GM21390 (cell line): ENCODE measurements at regions not wholly inside any gene's neighbourhood (a gene's known extent, or its start where the extent isn't known, plus 50 kb on each side); places are given as distances from the start of the nearest gene placed in this dataset.

Source experiments
- ATAC-seq: cut with Tn5 transposase; IDR thresholded peaks from one replicate; pipeline ENCODE4 v1.9.1; 2021; ENCODE audit not compliant: unreplicated experiment

DNA sequence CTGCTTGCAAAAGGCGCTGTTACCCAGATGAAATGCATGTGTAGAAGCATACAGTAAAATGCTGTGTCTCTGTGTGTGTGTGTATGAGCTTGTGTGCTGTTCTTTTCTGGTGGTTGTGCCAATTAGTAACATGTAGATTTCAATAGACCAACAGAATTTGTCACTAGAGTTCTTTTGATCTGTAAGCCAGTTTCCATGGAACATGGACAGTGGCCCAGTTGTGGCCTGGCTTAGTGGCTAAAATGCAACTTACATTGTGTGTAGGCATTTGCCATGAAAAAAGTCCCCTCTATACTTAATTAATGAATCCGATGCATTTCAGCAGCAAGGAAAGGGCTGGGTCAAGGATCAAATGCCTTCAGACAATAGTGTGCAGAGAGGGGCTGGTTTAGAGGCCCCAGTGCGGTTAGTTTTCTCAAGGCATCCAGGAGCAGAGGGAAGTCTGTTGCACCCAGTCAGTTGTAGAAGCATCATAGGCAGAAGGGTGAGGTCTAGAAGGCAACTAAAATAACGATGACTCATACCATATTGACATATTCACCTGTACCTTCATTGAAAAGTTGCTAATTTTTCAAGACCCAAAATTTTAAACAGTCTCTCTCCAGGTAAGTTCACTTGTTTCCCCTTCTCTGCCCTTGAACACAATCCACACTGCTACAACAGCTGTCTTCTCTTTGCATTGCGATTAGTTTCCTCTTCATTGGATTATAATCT, 366.9 kb upstream of the SPRED2 start:
- ATAC-seq: no peak

DNA sequence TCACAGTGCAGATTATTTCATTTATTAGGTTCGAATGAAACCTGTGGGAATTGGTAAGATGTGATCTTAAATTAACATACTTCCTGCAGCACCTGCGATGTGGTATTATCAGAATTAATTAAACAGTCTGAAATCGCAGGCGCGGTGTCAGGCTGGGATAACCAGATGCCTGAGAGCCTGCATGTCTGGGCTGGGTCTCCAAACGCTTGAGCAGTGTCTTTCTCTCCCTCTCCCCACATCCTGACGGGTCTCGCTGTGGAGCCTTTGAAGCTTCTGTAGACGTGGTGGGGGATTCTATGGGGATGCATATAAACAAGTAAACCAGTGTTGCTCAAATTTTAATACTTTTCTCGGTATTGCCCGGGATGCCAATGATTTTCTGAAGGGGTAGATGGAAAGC, 366.2 kb upstream of the SPRED2 start:
- ATAC-seq: no peak

DNA sequence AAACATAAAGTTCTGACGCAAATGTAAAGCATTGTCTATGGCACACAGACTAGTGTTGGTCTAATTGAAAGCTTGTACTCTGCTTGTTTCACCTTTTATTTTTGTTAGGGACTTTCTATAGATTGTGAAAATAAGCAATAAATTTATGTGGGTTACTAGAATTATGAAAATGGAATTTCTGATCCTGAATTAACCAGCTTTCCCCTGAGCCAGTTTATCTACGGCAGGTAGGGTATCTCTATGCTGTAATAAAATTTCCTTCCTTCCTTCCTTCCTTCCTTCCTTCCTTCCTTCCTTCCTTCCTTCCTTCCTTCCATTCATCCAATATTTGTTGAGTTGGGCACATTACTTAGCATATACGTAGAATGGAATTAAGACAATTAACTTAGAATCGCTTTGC, 362.6 kb upstream of the SPRED2 start:
- no peak for ATAC-seq

DNA sequence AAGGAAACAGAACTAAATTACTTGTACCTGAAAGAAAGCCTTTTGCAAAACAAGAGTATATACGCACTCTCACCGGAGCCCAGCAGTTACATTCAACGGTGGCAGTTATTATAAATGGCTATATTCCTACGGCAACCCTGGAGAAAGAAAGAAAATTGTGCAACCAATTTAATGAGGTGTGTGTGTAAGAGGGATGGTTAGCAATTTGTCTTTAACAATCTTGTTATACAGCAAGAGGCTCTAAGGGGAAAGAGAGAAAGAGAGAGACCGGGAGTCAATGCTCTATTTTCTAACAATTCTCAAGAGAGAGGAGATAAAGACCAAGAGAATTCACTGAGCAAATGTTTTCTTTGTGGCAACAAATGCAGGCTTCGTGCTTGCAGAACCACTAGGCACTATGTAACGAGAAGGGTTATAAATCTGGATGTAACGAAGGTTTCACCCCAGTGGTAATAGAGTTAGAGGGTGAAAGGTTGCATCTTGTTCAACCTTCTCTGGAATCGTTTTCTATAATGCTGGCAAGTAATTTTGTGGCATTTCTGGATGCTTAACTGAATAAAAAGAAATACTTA, 359.1 kb upstream of the SPRED2 start:
- no peak for ATAC-seq

DNA sequence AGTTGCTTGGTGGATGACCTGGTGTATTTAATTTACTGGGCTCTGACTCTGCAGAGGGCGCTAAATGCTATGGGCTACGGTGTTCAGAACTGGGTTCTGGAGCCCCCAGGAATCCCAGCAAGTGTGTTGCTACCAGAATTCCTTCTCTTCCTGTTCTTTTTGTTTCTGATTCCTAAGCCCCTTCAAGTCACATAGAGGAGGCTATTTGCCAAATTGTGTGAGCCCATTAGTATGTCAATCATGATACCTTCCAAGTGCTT, 358.2 kb upstream of the SPRED2 start:
- no peak for ATAC-seq

DNA sequence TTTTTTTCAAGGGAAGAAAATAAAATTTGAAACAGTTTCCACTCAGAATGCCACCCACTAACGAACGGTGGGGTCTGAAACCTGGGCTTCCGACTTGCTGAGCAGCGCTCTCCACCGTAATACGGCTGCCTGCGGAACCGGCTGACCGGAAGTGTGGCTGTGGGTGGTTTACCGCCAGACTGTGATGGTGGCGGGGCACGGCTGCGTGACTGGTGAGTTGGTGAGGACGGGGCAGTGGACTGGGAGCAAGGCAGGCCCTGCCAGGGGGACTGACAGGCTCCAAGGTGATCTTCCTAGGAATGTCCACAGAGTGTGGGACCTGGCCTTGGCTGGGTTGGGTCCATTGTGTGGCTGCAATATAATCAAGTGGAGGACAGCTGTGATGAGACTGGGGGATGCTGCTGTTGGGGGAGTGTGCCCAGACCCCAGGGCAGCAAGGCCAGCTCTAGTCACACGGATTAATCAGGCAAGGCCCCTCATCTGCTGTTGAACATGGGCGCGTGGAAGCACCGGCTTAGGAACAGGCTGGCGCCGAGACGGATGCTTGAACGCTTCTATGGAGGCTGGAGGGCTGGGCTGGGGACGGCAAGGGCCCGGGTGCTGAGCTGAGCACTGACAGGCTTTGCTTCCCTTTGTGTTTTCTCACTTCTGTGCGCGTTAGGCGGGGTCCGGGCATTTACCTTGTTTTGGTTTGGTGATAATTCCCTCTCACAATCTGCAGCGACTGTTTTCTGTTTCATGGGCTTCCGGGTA, 357.7 kb upstream of the SPRED2 start:
- no peak for ATAC-seq

DNA sequence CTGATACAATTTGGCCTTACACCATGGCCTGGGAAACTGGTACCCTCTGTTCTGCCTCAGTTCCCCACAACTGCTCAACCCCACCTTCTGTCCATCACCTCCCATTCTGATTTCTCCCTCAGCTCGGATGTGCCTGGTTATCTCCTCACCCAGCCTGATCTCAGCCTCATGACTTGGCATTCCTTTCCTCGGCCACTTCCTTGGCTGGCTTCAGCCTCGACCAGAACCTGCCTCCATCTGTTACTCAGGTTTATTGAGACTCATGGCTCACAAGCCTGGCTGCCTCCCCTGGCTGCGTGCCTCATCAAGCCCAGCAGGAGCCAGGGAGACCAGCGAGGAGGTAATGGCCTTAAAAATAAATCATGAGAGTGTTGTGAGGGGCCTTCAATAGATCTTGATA, 356.2 kb upstream of the SPRED2 start:
- ATAC-seq: no peak

DNA sequence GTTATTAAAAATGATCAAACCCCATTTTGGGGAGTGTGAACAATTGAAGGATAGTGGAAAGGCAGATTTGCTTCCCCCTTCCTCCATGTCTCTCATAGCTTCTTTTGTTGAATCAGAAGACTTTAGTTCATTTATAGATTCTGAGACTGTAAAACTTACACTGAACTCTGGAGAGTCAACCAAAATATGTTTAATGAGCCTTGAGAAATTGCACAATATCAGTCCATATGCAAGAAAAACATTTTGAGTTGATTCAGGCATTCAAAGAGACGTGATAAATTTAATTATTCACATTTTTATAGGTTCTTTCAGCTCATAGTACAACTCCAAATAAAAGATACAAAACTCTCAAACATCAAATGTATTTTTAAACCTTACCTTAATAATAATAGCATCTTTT, 354.4 kb upstream of the SPRED2 start:
- no peak for ATAC-seq

DNA sequence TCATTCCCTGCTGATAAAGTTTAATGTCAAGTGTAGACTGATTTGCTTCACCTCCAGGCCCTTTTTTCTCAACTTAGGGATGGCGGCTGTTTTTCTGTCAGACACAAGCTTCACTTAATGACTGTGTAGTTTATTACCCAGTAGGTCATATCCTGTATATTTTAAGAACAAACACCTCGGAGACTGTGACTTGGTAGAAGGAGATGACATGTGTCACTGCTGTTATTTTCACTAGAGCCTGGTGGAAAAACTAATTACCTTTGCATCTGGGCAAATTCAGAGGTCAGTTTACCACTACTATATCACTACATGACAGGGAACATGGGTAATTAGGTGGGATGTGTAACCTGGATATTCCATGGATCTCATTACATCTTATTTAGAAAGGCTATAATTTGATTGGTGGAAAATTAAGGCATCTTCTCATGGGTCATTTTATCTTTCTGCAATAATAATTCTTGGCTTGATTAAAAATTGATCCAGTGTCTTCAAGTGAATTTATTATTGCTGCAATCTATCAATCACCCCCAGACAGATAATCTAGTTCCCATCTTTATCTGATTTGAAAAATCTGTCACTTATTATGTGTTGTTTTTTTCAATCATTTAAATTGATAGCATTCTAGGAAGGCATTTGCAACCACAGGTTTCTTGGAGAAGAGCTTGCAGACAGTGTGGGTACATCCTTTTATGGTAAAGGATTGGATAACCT, 353.8 kb upstream of the SPRED2 start:
- no peak for ATAC-seq

DNA sequence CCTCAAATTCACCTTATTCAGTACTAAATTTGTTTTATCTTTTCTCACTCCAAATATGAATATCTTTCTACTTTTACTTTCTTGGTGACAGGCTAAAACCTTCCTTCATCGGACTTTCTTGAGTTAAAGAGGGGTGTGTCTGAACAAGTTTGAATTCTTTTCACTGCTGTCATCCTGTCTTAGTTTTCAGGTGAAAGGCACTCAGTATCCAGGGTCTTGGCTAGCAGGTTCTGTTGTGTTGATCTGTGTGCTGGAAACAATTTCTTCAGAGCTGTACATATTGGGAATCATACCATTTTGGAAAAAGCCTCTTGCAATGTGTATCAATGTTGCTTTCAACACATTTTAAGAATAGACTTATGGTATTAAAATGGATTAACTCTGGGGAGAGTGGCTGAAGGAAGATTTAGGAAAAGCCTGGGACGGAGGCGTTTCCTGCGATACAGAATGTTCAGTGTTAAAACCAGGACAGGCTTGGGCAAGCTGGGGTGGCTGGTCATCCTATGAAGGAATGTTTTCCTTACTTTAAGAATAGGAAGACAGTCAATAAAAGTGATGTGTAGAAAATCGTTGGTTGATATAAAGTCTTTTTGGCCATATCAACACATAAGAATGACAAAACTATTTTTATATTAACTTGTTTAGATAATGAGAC, 350.7 kb upstream of the SPRED2 start:
- ATAC-seq: no peak

DNA sequence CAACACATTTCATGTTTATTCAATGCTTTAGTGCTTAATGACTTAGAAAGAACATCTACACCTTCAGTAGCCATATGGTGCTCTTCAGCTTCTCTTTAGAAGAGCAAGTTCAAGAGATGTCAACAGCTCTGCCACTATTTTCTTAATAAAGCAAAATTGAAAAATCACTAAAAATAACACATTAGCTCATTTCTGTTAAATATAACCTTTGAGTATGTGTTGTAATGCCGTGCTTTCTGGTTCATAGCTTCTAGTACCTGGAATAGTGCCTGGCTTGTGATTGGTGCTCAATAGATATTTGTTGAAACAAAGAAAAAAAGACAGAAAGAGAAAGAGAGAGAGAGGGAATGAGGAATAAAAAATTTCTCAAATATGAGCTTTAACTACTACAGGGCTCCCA, 349.8 kb upstream of the SPRED2 start:
- no peak for ATAC-seq

DNA sequence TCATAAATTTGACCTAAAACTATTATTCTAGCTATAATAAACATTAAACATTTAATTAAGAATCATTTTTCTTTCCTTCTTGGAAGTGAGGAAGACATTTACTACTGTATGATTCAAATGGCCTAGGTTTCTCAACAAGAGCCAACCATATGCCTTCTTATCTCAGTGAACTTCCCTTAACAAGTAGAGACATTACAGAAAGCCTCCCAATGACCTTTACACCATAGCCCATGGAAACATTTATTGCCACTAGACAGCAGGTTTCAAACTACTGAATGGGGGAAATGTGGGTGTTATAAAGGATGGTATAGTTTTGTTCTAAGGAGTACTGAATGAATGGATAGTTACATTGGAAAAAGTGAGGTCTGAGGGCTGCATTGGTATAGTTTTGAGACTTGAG, 349.4 kb upstream of the SPRED2 start:
- ATAC-seq: no peak

DNA sequence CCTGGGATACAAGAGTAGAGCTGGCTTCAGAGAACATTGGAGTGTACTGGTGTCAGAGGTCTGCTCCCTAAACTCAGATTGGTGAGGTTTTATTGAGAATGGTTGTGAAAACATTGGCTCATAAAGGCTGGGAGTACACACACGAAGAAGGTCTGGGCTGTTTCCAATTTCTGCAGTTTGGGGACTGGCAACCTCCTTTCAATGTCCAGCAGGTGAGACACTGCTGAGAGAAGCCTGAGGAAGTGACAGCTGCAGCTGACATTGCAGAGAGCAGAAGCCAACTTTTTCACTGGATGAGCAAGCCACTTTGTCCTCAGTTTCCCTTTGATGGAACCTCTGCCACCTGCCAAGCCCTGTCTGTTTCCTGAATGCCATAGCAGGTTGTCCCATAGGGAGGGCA, 346.6 kb upstream of the SPRED2 start:
- ATAC-seq: no peak

DNA sequence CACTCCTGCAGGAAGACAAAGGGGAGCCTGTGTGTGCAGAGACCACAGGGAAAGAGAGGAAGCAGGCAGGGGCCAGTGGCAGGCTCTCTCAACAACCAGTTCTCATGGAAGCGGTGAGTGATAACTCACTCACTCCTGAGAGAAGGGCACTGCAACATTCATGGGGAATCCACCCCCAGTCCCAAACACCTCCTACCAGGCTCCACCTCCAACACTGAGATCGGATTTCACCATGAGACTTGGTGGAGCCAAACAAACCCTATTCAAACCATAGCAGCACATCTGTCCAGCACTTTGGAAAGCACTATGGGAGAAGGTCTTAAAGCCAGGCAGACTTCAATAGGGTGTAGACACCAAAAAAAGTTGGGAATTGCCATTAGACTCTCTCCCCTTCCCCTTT, 345.7 kb upstream of the SPRED2 start:
- ATAC-seq: no peak

DNA sequence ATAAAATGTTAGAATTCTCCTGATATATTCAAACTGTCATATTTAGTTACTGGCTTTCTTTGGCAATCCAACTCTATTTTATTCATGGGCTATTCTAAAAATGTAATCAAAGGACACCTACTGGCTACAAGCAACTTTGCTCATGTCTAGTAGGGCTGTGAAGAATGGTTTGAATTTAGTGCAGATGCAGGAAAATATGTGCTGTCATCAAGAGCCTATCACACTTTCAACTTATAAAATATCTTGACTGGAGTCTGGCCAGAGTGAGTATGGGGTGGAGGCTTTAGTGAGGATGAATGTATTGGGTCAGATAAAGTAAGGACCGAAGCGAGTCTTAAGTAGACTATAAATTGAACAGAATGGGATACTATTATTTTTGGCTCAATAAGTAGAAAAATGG, 343.4 kb upstream of the SPRED2 start:
- no peak for ATAC-seq

DNA sequence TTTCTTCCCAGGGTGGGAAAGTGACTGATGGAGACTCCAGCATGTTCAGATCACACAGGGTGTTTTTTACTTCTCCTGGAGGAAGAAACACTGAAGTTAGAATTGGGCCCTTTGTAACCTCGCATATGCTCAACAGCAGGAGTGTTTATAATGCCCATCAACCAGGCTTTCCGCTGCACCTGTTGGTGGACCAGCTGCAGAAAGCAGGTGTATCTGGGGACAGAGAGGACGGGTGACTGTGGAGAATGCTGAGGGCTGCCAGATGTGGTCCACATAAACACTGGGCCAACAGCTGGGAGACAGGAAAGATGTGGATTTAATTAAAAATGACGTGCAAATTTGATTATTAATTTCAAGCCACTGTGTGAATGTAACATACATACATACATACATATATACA, 335.5 kb upstream of the SPRED2 start:
- ATAC-seq: no peak

DNA sequence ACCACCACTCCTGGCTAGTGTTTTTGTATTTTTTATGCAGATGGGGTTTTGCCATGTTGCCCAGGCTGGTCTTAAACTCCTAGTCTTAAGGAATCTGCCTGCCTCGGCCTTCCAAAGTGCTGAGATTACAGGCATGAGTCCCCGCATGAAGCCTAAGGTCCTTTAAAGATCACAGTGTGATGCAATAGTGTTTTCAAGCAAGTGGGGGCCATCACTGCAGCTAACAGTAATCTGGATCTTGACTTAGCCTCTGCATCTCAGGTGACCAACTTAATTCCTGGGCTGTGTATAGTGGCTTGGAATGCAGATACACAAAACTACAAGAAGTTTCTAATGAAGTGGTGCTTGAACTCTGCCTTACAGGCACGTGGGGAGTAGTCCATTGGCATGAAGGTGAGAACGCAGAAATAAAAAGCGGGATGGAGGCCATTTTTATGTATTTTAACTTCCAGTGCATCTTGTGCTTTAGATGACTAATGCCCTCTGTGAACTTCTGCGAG, 334.4 kb upstream of the SPRED2 start:
- ATAC-seq: no peak

DNA sequence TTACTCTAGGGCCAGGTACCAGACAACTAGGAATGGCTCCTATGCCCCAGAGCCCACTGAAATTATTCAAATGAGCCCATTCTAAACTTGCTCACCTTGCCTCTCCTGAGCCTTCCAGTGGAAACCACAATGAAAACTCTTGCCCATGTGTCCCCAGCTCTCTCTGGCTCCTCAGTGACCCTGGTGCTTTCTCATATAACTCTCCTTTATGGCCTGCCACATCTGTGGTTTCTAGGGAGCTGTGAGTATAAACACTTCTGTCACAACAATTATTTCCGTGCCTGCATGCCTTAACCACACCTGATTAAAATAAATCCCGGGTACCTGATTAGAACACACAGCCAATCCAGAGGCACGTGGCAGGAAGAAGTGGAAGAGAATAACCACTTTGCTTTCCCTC, 333.0 kb upstream of the SPRED2 start:
- no peak for ATAC-seq

DNA sequence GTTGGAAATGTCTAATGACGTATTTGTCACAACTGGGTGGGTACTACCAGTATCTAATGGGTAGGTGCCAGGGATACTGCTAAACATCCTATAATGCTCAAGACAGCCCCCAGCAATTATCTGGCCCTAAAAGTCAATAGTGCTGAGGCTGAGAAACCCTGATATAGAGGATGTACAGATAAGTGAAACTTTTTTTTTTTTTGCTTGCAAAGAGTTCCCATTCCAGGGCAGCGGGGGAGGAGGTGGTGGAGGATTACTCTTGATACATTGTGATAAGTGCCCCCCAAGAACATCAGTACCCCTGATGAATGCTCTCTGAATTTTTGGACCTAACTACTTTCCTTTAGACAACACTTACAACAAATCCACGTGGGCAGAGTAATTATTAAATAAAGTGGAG, 329.7 kb upstream of the SPRED2 start:
- ATAC-seq: no peak

DNA sequence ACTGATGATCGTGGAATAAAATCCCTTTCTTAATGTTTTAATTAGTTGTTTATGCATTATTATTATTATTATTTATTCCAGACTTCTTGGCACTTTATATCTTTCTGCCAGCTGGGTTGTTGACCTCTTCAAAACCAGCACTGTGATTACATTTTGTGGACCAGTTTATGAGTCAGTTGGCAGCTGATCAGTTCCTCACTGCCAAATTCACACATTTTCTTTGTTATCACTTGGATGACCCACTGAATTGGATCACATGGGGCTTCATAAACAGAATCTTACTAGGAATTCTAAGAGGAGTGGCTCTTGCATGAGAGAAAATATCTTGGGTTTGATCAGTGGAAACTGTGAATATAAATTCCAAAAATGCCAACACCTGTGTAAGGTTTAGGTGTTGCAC, 321.8 kb upstream of the SPRED2 start:
- no peak for ATAC-seq

DNA sequence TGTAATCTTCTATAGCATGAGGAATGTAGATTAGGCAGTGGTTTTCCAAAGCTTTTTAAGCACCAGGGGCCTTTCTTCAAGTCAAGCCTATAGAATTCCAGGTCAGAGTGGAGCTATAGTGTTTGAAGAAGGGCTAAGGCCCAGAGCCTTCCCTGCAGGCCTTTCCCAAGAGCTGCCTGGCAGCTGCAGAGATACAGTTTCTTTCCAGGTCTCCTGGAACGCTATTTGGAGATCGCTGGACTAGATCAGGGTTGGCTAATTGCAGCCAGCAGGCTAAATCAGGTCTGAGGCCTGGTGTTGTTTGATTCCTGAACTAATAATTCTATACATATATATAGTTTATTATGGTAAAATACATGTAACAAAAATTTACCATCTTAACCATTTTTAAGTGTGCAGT, 319.0 kb upstream of the SPRED2 start:
- no peak for ATAC-seq
